K562 (cell line): ENCODE measurements at regions not wholly inside any gene's neighbourhood (a gene's known extent, or its start where the extent isn't known, plus 50 kb on each side); places are given as distances from the start of the nearest gene placed in this dataset.
A peak's percentile ranks its signal among the peaks of the same experiment; 100 is the strongest.

Source experiments
- ATAC-seq: fragments of 200-7000 bp; cut with Tn5 transposase; 3 replicates; pipeline ENCODE4 v1.9.1; 2020; ENCODE audit warnings: moderate library complexity
- BruUV-seq: library from RNA; stranded (reverse); fragments of 400-500 nt; replicated peaks from 2 replicates; lab custom pipeline; 2021; lab: Mats Ljungman, UMichigan
- CTCF ChIA-PET: fragments of 300-600 bp; formaldehyde crosslinking; extraction: SDS; loops from one replicate; lab custom pipeline; 2021; ENCODE audit warnings: low intra/inter-chr PET ratio; lab: Yijun Ruan, JAX
- POLR2A ChIA-PET: fragments of 300-600, 350-650 bp; sonication (Branson Sonifier 250); formaldehyde crosslinking; extraction: SDS; loops from one replicate; lab custom pipeline; 2021; ENCODE audit warnings: antibody characterized with exemption, inconsistent platforms; lab: Yijun Ruan, JAX
- DNase-seq, 4 experiments: peaks; one replicate each; pipeline versions ENCODE4 v3.0.0 to v3.0.0-alpha.2; 2011 to 2018; ENCODE audit warnings: low spot score in 3 of 4, mixed read lengths in 3 of 4; ENCODE audit errors: extremely low read depth in 1 of 4
- FAIRE-seq: peaks from 2 replicates; lab custom pipeline; 2011; peaks lifted over from hg19 to GRCh38; lab: Jason Lieb, UNC
- H2AFZ ChIP-seq: 2 replicates; pipeline ENCODE4 v1.6.0; 2011; ENCODE audit warnings: low read depth, low read length, control low read depth, inconsistent platforms
- H3K27ac ChIP-seq: fragments of 200-600 bp; 3 replicates; pipeline ENCODE4 v1.8.0; 2011; ENCODE audit warnings: low read depth, mild to moderate bottlenecking, control low read depth, inconsistent platforms, low read length, moderate library complexity, mixed read lengths; ENCODE audit errors: extremely low read depth
- H3K27me3 ChIP-seq, 2 experiments: fragments of 300-600 bp in 1 of 2; 2 replicates in 1 of 2; 3 replicates in 1 of 2; pipeline versions ENCODE4 v1.6.0 to v1.8.0; 2011; ENCODE audit warnings: inconsistent platforms in 2 of 2, low read length in 2 of 2, mild to moderate bottlenecking in 1 of 2, mixed read lengths in 1 of 2, moderate library complexity in 1 of 2; ENCODE audit not compliant: control insufficient read depth in 2 of 2, insufficient read depth in 2 of 2
- H3K36me3 ChIP-seq: fragments of 300-600 bp; 3 replicates; pipeline ENCODE4 v1.8.0; 2011; ENCODE audit warnings: mild to moderate bottlenecking, low read length, inconsistent platforms; ENCODE audit not compliant: control insufficient read depth, insufficient read depth
- H3K4me1 ChIP-seq, 2 experiments: fragments of 200-600 bp in 1 of 2; replicated peaks in 1 of 2; 2 replicates in 1 of 2; 3 replicates in 1 of 2; pipeline versions ENCODE4 v1.5.1 to v1.8.0; 2011; ENCODE audit warnings: inconsistent platforms in 2 of 2, low read length in 2 of 2, mild to moderate bottlenecking in 1 of 2, mixed read lengths in 1 of 2, moderate library complexity in 1 of 2; ENCODE audit not compliant: control insufficient read depth in 2 of 2, insufficient read depth in 2 of 2
- H3K4me2 ChIP-seq: 2 replicates; pipeline ENCODE4 v1.6.1; 2011; ENCODE audit warnings: low read length, control low read depth, inconsistent platforms, mixed read lengths; ENCODE audit not compliant: insufficient read depth
- H3K4me3 ChIP-seq: fragments of 200-600 bp; sonication (generic), shearing (Covaris generic); 2 replicates; pipeline ENCODE4 v1.5.1; 2016; ENCODE audit warnings: control low read depth, inconsistent platforms
- H3K79me2 ChIP-seq: fragments of 200-600 bp; 3 replicates; pipeline ENCODE4 v1.8.0; 2011; ENCODE audit warnings: low read length, inconsistent platforms; ENCODE audit not compliant: control insufficient read depth, insufficient read depth
- H3K9ac ChIP-seq, 2 experiments: 2 replicates each; pipeline versions ENCODE4 v1.6.0 to v1.6.1; 2011; ENCODE audit warnings: low read depth in 2 of 2, low read length in 2 of 2, control low read depth in 1 of 2, inconsistent platforms in 1 of 2, mild to moderate bottlenecking in 1 of 2, mixed read lengths in 1 of 2; ENCODE audit not compliant: insufficient read depth in 1 of 2
- H3K9me1 ChIP-seq: one replicate; pipeline ENCODE4 v1.6.0; 2011; ENCODE audit warnings: inconsistent platforms, mild to moderate bottlenecking, low read length, moderate library complexity; ENCODE audit not compliant: control insufficient read depth, insufficient read depth
- H3K9me3 ChIP-seq: replicated peaks from 2 replicates; pipeline ENCODE4 v1.5.1; 2011; ENCODE audit warnings: low read depth, low read length, inconsistent platforms; ENCODE audit not compliant: control insufficient read depth, insufficient read depth
- H4K20me1 ChIP-seq: replicated peaks from 2 replicates; pipeline ENCODE4 v1.6.1; 2011; ENCODE audit warnings: low read length, inconsistent platforms, mixed read lengths; ENCODE audit not compliant: control insufficient read depth, insufficient read depth
- ADNP ChIP-seq: fragments of 200-800 bp; sonication (Bioruptor generic); IDR thresholded peaks from 2 replicates; pipeline ENCODE4 v1.6.1; 2016; ENCODE audit warnings: missing genetic modification characterization, missing compliant biosample characterization
- CTCF ChIP-seq, 3 experiments: IDR thresholded peaks in 2 of 3; conservative IDR thresholded peaks in 1 of 3; 2 replicates each; pipeline ENCODE4 v1.5.1; 2011 to 2012; ENCODE audit warnings: low read length in 3 of 3, mild to moderate bottlenecking in 3 of 3, control low read depth in 2 of 3, improper control_type of control experiment in 1 of 3, inconsistent platforms in 1 of 3, low read depth in 1 of 3, mixed read lengths in 1 of 3, moderate library complexity in 1 of 3; ENCODE audit not compliant: insufficient read depth in 2 of 3
- MAX ChIP-seq: sonication (generic); formaldehyde crosslinking; IDR thresholded peaks from 2 replicates; pipeline ENCODE4 v1.9.0; 2022; ENCODE audit warnings: mild to moderate bottlenecking, missing genetic modification reagents
- NFIC ChIP-seq: fragments of 450-650 bp; IDR thresholded peaks from 2 replicates; pipeline ENCODE4 v1.6.1; 2017; ENCODE audit warnings: mild to moderate bottlenecking, inconsistent platforms
- PPARD ChIP-seq: fragments of 250-450 bp; sonication (Bioruptor Pico); IDR thresholded peaks from 2 replicates; pipeline ENCODE4 v1.8.0; 2022; ENCODE audit warnings: inconsistent platforms, mild to moderate bottlenecking, moderate library complexity
- RHOXF2B ChIP-seq: fragments of 250-450 bp; sonication (Bioruptor Pico); conservative IDR thresholded peaks from 2 replicates; pipeline ENCODE4 v1.5.1; 2021
- THAP12 ChIP-seq: fragments of 250-450 bp; sonication (Bioruptor Pico); IDR thresholded peaks from 2 replicates; pipeline ENCODE4 v1.9.0; 2021; ENCODE audit warnings: mild to moderate bottlenecking, inconsistent platforms
- ZNF764 ChIP-seq: fragments of 250-450 bp; sonication (Bioruptor Pico); IDR thresholded peaks from 2 replicates; pipeline ENCODE4 v1.4.0; 2020; ENCODE audit warnings: low read depth, mild to moderate bottlenecking, moderate library complexity
- WGBS: fragments of 100-300 bp; shearing (Covaris generic); methylation state at CpG from one replicate; pipeline ENCODE4 v1.1.6; 2016; ENCODE audit warnings: low coverage, mixed read lengths; ENCODE audit not compliant: insufficient coverage; ENCODE audit errors: missing lambda C conversion rate; 5-methylcytosine and 5-hydroxymethylcytosine counted together
- in situ Hi-C: fragments of 300-500 bp; cut with MboI; formaldehyde crosslinking; loops from 4 replicates; pipeline ENCODE4 v1.15.0; 2018; ENCODE audit warnings: inconsistent platforms, mixed read lengths
- intact Hi-C: fragments of 100-400 bp; cut with micrococcal nuclease; formaldehyde crosslinking; loops from 2 replicates; pipeline ENCODE4 v1.14.2; 2022

- H3K27me3 ChIP-seq, result no peaks in the 10 kb centered on the region
- no peaks in the 10 kb centered on the region for H3K36me3 ChIP-seq
- no peaks in the 10 kb centered on the region for H4K20me1 ChIP-seq
- no peaks in the 10 kb centered on the region for H3K4me1 ChIP-seq
- no peak overlapping the region for H3K27ac ChIP-seq
- under 1% methylated on average over 8 of the region's 8 CpGs for WGBS
- no peak for DNase-seq
- TF ChIP-seq PPARD (CRISPR knock-in tag) (no peak), ADNP (tag) (no peak), RHOXF2B (CRISPR knock-in tag) (no peak)
- in situ Hi-C loops (no loop called here), intact Hi-C loops (no loop called here)
- no peak overlapping the region for H3K9ac ChIP-seq
- H3K9me1 ChIP-seq, result no peaks in the 10 kb centered on the region
- H3K9me3 ChIP-seq, result no peaks in the 10 kb centered on the region
- no TSS peak for BruUV-seq
- no peak overlapping the region for H3K4me3 ChIP-seq
- FAIRE-seq, result no peak
- no peaks in the 10 kb centered on the region for H3K79me2 ChIP-seq
- POLR2A ChIA-PET, result no interaction called here
- H3K4me2 ChIP-seq, result no peak overlapping the region
- CTCF ChIA-PET, result no interaction called here
- H2AFZ ChIP-seq, result no peak overlapping the region
- ATAC-seq, result no peak
Observed at GRCh38 chr2:60125611-60126426, 427.6 kb downstream of the BCL11A start.

GRCh38 chr2:60119778-60120177 lies 433.7 kb downstream of the BCL11A start:
- no peaks in the 10 kb centered on the region for H3K9me1 ChIP-seq
- H3K36me3 ChIP-seq, result no peaks in the 10 kb centered on the region
- no peak for FAIRE-seq
- no peaks in the 10 kb centered on the region for H3K9me3 ChIP-seq
- DNase-seq, result no peak
- ATAC-seq, result no peak
- no peaks in the 10 kb centered on the region for H3K4me1 ChIP-seq
- no peak overlapping the region for H3K4me2 ChIP-seq
- ChIA-PET CTCF (no interaction called here), POLR2A (no interaction called here)
- in situ Hi-C loops (no loop called here), intact Hi-C loops (no loop called here)
- no peaks in the 10 kb centered on the region for H3K79me2 ChIP-seq
- TF ChIP-seq NFIC (no peak), THAP12 (CRISPR knock-in tag) (no peak), MAX (CRISPR knock-in tag) (no peak), ZNF764 (CRISPR knock-in tag) (no peak), CTCF (IDR thresholded peaks at IDR 0.05 in 2 of 3, conservative IDR thresholded peaks at IDR 0.05 in 1 of 3; ENCODE audit: insufficient read depth in 2 of 3, low read depth in 1 of 3, low read length in 3 of 3) (peak in 1 of 3 experiments; percentile 12; a peak in 1 of 6 replicates)
- no TSS peak for BruUV-seq
- H3K27me3 ChIP-seq, result no peaks in the 10 kb centered on the region
- no peak overlapping the region for H3K4me3 ChIP-seq
- H4K20me1 ChIP-seq, result no peaks in the 10 kb centered on the region
- WGBS, result 4% methylated on average over 2 of the region's 2 CpGs
- H2AFZ ChIP-seq, result no peak overlapping the region
- H3K9ac ChIP-seq, result no peak overlapping the region
- H3K27ac ChIP-seq, result no peak overlapping the region
